MM.1S (cell line): ENCODE measurements at regions not wholly inside any gene's neighbourhood (a gene's known extent, or its start where the extent isn't known, plus 50 kb on each side); places are given as distances from the start of the nearest gene placed in this dataset.

Source experiments
- EZH2 ChIP-seq: fragments of 300-600 bp; sonication (generic); optimal IDR thresholded peaks from 2 replicates; pipeline ENCODE3; 2017; ENCODE audit warnings: low read depth, mild to moderate bottlenecking, antibody characterized with exemption, low read length, mixed read lengths
- EZH2phosphoT487 ChIP-seq: fragments of 300-600 bp; sonication (generic); IDR thresholded peaks from 2 replicates; pipeline ENCODE4 v1.6.1; 2018; ENCODE audit warnings: antibody characterized with exemption, low read length
- TF ChIP-seq, protein P1 (sequence below): fragments of 300-600 bp; sonication (generic); IDR thresholded peaks from 2 replicates; pipeline ENCODE4 v1.5.1; 2016; ENCODE audit warnings: antibody characterized with exemption, low read length, mixed read lengths

DNA sequence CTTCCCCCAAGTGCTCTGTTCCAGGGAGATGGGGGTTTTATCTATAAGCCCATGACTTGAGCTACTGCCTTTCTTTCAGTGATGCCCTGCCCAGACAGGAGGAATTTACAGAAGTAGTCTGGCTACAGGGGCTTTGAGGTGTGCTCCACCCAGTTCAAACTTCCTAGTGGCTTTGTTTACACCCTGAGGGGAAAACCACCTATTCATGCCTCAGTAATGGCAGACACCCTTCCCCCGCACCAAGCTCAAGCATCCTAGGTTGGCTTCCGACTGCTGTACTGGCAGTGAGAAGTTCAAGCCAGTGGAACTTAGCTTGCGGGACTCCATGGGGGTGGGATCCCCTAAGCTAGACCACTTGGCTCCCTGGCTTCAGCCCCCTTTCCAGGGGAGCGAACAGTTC is 154.6 kb downstream of the IZUMO3 start:
- TF ChIP-seq, protein P1, sequence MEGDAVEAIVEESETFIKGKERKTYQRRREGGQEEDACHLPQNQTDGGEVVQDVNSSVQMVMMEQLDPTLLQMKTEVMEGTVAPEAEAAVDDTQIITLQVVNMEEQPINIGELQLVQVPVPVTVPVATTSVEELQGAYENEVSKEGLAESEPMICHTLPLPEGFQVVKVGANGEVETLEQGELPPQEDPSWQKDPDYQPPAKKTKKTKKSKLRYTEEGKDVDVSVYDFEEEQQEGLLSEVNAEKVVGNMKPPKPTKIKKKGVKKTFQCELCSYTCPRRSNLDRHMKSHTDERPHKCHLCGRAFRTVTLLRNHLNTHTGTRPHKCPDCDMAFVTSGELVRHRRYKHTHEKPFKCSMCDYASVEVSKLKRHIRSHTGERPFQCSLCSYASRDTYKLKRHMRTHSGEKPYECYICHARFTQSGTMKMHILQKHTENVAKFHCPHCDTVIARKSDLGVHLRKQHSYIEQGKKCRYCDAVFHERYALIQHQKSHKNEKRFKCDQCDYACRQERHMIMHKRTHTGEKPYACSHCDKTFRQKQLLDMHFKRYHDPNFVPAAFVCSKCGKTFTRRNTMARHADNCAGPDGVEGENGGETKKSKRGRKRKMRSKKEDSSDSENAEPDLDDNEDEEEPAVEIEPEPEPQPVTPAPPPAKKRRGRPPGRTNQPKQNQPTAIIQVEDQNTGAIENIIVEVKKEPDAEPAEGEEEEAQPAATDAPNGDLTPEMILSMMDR = no peak
- TF ChIP-seq EZH2 = no peak
- no peak for TF ChIP-seq EZH2phosphoT487
